ENCODE measurements at regions not wholly inside any gene's neighbourhood (a gene's known extent, or its start where the extent isn't known, plus 50 kb on each side); places are given as distances from the start of the nearest gene placed in this dataset.

DNA sequence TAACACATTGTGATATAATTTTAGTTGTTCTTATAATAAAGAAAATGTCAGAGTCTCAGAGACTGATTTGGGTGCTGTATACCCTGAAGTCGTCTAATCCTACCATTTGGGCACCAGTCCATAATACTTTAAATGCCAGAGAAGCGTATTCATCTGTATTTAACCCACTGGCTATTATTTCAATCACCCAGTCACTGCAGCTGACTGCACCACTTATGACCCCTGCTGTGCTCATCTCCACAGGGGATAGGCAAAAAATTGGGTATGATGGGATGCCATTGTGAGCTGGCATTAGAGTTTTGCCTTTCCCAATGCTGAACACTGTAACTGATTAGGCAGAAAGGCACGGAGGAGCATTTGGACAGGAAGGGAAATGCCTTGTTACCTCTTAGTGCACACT, 599.7 kb downstream of the CAAP1 start:
- Histone ChIP-seq H3K27me3 (ENCODE audit: control insufficient read depth, insufficient read depth, low read length) (no peaks in the 10 kb centered on the region), H3K4me3 (ENCODE audit: low read depth, low read length) (no peak overlapping the region), H3K9me3 (ENCODE audit: control insufficient read depth, insufficient read depth, low read length) (no peaks in the 10 kb centered on the region), H3K27ac (ENCODE audit: low read depth, low read length) (no peak overlapping the region)
- DNase-seq (ENCODE audit: low read depth, low spot score), result no peak
- ChIA-PET POLR2A (no interaction called here), CTCF (no interaction called here)
- TF ChIP-seq, protein P1, sequence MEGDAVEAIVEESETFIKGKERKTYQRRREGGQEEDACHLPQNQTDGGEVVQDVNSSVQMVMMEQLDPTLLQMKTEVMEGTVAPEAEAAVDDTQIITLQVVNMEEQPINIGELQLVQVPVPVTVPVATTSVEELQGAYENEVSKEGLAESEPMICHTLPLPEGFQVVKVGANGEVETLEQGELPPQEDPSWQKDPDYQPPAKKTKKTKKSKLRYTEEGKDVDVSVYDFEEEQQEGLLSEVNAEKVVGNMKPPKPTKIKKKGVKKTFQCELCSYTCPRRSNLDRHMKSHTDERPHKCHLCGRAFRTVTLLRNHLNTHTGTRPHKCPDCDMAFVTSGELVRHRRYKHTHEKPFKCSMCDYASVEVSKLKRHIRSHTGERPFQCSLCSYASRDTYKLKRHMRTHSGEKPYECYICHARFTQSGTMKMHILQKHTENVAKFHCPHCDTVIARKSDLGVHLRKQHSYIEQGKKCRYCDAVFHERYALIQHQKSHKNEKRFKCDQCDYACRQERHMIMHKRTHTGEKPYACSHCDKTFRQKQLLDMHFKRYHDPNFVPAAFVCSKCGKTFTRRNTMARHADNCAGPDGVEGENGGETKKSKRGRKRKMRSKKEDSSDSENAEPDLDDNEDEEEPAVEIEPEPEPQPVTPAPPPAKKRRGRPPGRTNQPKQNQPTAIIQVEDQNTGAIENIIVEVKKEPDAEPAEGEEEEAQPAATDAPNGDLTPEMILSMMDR (IDR thresholded peaks at IDR 0.05; ENCODE audit: low read depth, low read length), result no peak

DNA sequence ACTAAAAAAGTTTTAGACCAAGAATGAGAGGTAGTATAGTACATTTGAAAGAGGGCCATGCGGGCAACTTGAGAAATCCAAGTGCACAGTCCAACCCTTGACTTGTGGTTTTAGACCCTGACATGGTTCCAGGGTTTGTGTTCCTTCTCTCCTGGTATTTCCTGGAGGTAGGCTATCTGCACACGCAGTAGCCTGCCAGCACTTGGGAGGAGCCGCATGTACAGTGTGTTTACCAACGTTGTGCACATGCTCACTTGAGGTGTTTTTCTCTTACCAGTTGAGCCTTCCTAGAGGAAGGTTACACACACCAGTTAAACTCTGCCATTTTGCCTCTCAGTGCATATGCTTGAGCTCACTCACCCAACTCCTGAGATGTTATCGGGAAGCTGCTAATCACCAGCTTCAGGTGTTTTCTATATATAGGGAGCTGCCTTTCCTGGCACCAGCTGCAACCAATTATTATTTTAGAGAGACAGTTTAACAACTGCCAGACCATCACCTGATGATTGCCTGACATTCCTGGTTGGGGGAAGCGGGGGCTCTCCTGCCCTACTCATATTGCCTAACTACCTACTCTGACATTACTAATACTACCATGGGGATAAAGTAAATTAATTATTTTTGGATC, 593.4 kb upstream of the TUSC1 start:
- ChIA-PET CTCF (no interaction called here), POLR2A (no interaction called here)
- H3K9me3 ChIP-seq (ENCODE audit: control insufficient read depth, insufficient read depth, low read length), result no peaks in the 10 kb centered on the region
- TF ChIP-seq, protein P1 (IDR thresholded peaks at IDR 0.05; ENCODE audit: low read depth, low read length), result no peak
- no peak overlapping the region for H3K27ac ChIP-seq (ENCODE audit: low read depth, low read length)
- no peaks in the 10 kb centered on the region for H3K27me3 ChIP-seq (ENCODE audit: control insufficient read depth, insufficient read depth, low read length)
- H3K4me3 ChIP-seq (ENCODE audit: low read depth, low read length), result no peak overlapping the region
- DNase-seq (ENCODE audit: low read depth, low spot score), result no peak

DNA sequence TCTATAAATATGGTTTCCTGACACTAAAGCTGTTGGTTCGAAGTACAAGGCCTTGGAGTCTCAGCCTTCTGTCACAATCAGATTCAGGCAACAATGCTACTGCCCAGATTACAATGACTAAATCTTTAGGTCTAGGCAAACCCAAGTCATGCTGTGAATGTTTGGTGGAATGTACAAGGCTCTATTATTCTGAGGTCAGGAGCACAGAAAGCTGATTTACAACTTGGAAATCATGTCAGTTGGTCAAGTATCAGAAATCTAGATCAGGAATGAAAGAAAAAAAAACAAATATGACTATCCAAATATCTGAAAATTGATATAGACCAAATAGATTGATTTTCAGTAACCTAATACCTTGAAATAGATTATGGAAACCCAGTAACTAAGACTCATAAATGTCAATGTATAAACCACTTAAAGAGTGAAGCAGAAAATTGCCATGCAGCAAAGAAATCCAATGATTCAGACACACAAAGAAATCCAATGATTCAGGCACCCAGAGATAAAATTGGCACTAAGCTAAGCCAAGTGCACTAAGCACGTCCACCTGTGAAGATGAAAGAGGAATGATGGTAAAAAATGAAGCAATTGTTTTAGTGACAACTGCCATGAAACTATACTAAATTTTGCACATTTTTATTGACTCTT, 588.0 kb upstream of the TUSC1 start:
- ChIA-PET POLR2A (no interaction called here), CTCF (no interaction called here)
- no peak for DNase-seq (ENCODE audit: low read depth, low spot score)
- Histone ChIP-seq H3K27me3 (ENCODE audit: control insufficient read depth, insufficient read depth, low read length) (no peaks in the 10 kb centered on the region), H3K9me3 (ENCODE audit: control insufficient read depth, insufficient read depth, low read length) (no peaks in the 10 kb centered on the region), H3K27ac (ENCODE audit: low read depth, low read length) (no peak overlapping the region), H3K4me3 (ENCODE audit: low read depth, low read length) (no peak overlapping the region)
- TF ChIP-seq, protein P1 (IDR thresholded peaks at IDR 0.05; ENCODE audit: low read depth, low read length), result no peak

DNA sequence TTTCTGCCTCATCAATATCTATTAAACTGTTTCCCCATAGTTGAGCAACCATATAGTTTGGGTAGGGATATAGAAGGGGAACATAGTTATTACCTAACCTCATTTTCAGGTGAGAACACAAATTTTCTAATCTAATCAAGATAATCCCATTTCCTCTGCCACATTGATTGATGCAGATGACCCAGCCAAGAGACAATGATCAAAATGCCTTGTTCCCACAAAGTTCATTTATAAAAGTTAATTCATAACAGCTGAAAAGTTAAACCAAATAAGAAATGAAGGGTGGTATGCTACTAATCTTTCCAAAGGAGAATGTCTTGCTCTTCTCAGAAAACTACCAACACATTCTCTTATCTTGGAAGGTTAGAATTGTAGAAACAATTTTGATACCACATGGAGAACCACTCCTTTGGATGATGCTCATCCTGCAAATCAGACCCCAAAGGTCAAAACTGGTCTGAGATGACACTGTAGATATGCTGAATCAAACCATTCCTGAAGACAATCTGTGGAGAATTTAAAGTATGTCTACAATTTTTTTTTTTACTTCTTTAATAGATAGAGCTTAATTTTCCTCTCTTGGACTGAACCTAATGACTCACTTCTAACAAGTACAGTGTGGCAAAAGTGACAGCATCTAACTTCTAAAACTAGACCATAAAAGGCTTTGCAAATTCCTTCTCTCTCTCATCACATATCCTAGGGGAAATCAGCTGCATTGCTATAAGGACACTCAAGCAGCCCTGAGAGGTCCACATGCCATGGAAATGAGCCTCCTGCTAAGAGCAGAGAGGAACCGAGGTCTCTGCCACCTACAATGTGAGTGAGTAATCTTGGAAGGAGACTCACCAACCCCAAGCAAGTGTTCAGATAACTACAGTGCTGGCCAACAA, 586.7 kb upstream of the TUSC1 start:
- H3K9me3 ChIP-seq (ENCODE audit: control insufficient read depth, insufficient read depth, low read length), result no peaks in the 10 kb centered on the region
- ChIA-PET CTCF (no interaction called here), POLR2A (no interaction called here)
- peak overlapping the region; percentile 22 for H3K27ac ChIP-seq (ENCODE audit: low read depth, low read length)
- peak; percentile 38 for DNase-seq (ENCODE audit: low read depth, low spot score)
- TF ChIP-seq, protein P1 (IDR thresholded peaks at IDR 0.05; ENCODE audit: low read depth, low read length), result no peak
- H3K27me3 ChIP-seq (ENCODE audit: control insufficient read depth, insufficient read depth, low read length), result no peaks in the 10 kb centered on the region
- no peak overlapping the region for H3K4me3 ChIP-seq (ENCODE audit: low read depth, low read length)

DNA sequence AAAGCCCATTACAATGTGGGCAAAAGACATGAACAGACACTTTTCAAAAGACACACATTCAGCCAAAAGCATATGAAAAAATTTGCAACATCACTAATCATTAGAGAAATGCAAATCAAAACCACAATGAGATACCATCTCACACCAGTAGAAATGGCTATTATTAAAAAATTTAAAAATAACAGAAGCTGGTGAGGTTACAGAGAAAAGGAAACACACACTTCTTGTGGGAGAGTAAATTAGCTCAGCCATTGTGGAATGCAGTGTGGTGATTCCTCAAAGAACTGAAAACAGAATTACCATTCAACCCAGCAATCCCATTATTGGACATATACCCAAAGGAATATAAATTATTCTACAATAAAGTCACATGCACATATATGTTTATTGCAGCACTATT, 585.2 kb upstream of the TUSC1 start:
- Histone ChIP-seq H3K9me3 (ENCODE audit: control insufficient read depth, insufficient read depth, low read length) (no peaks in the 10 kb centered on the region), H3K27ac (ENCODE audit: low read depth, low read length) (no peak overlapping the region), H3K27me3 (ENCODE audit: control insufficient read depth, insufficient read depth, low read length) (no peaks in the 10 kb centered on the region), H3K4me3 (ENCODE audit: low read depth, low read length) (no peak overlapping the region)
- TF ChIP-seq, protein P1 (IDR thresholded peaks at IDR 0.05; ENCODE audit: low read depth, low read length), result no peak
- ChIA-PET CTCF (no interaction called here), POLR2A (no interaction called here)
- no peak for DNase-seq (ENCODE audit: low read depth, low spot score)

Measured in AG04450 (cell line).